Pancreas (tissue), 10 donors: ENCODE measurements at regions not wholly inside any gene's neighbourhood (a gene's known extent, or its start where the extent isn't known, plus 50 kb on each side); places are given as distances from the start of the nearest gene placed in this dataset.

ENCODE experiments used
- ATAC-seq, 4 donors: fragments of 200-7000 bp; cut with Tn5 transposase; one replicate each; pipeline versions ENCODE4 v1.8.0 to v1.9.1; 2020; ENCODE audit warnings: mild to moderate bottlenecking in 4 of 4, moderate library complexity in 4 of 4
- DNase-seq, 6 donors: peaks; one replicate each; pipeline ENCODE4 v3.0.0-alpha.2; 2020
- FAIRE-seq: peaks from 2 replicates; lab custom pipeline; 2012; peaks lifted over from hg19 to GRCh38; lab: Jason Lieb, UNC
- H3K27ac ChIP-seq, 4 donors: fragments of 200-600 bp; sonication (generic); 1 replicate in 3 of 4; 2 replicates in 1 of 4; pipeline versions ENCODE4 v1.5.0 to v1.8.0; 2020
- H3K27me3 ChIP-seq, 4 donors: fragments of 200-600 bp; one replicate each; pipeline ENCODE4 v1.8.0; 2021
- H3K36me3 ChIP-seq, 3 donors: fragments of 200-600 bp; sonication (generic) in 1 of 3; one replicate each; pipeline versions ENCODE4 v1.5.0 to v1.8.0; 2020 to 2021
- H3K4me1 ChIP-seq, 3 donors: fragments of 200-600 bp; one replicate each; pipeline ENCODE4 v1.8.0; 2021
- H3K4me3 ChIP-seq, 4 donors: fragments of 200-600 bp; sonication (generic) in 2 of 4; one replicate each; pipeline versions ENCODE4 v1.5.0 to v1.8.0; 2020 to 2021
- H3K9me3 ChIP-seq, 4 donors: fragments of 200-600 bp; one replicate each; pipeline ENCODE4 v1.8.0; 2021
- WGBS, 2 donors: extraction: QIAGEN DNeasy Blood & Tissue Kit; methylation state at CpG; one replicate each; pipeline ENCODE4 v1.1.7; 2013; 5-methylcytosine and 5-hydroxymethylcytosine counted together
- intact Hi-C, 3 donors: fragments of 100-400 bp; cut with DNase I; formaldehyde crosslinking; loops; one replicate each; pipeline versions ENCODE4 v1.11.1 to v1.14.2; 2022
- TF ChIP-seq, protein P1 (sequence below), 4 donors: fragments of 200-600 bp; sonication (generic) in 3 of 4; IDR thresholded peaks; one replicate each; pipeline versions ENCODE4 v1.5.0 to v1.8.0; 2021; ENCODE audit warnings: antibody characterized with exemption in 4 of 4
- donor health status: healthy with polysubstance abuse.
- donor health status: DM: no; HTN: no; CAD: no; lungs with moderate emphysema.
- donor health status: DM: no; HTN: no; CAD: no.
- donor health status: control.
- donor health status: control.
- donor health status: Bipolar disorder and iron deficiency.
- donor health status: DM: yes; HTN: yes; CAD: no.
- donor health status: DM: no; HTN: no; CAD: no.
- donor health status: DM: no; HTN: no; CAD: no.
- donor health status: DM: yes; HTN: yes; CAD: no.

DNA sequence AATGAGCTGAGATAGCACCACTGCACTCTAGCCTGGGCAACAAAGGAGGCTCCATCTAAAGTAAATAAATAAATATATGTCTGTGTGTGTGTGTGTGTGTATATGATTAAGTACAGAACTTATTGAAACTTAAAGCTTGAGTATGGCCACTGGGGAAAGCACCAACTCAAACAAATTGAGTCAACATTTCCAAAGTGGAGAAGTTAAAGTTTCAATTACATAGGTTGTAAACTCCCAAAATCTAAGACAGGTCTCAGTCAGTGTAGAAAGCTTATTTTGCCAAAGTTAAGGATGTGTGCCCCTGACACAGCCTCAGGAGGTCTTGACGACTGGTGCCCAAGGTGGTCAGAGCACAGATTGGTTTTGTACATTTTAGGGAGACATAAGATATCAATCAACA, 458.9 kb upstream of the RGS18 start:
- DNase-seq (no peak), ATAC-seq (no peak), FAIRE-seq (no peak)
- H3K4me3 ChIP-seq = no peak overlapping the region
- H3K36me3 ChIP-seq = no peaks in the 10 kb centered on the region
- no peaks in the 10 kb centered on the region for H3K4me1 ChIP-seq
- intact Hi-C loops = no loop called here
- WGBS, 2 donors = 48 to 63% methylated on average over 1 of the region's 1 CpG
- no peaks in the 10 kb centered on the region for H3K27me3 ChIP-seq
- TF ChIP-seq, protein P1, sequence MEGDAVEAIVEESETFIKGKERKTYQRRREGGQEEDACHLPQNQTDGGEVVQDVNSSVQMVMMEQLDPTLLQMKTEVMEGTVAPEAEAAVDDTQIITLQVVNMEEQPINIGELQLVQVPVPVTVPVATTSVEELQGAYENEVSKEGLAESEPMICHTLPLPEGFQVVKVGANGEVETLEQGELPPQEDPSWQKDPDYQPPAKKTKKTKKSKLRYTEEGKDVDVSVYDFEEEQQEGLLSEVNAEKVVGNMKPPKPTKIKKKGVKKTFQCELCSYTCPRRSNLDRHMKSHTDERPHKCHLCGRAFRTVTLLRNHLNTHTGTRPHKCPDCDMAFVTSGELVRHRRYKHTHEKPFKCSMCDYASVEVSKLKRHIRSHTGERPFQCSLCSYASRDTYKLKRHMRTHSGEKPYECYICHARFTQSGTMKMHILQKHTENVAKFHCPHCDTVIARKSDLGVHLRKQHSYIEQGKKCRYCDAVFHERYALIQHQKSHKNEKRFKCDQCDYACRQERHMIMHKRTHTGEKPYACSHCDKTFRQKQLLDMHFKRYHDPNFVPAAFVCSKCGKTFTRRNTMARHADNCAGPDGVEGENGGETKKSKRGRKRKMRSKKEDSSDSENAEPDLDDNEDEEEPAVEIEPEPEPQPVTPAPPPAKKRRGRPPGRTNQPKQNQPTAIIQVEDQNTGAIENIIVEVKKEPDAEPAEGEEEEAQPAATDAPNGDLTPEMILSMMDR (IDR thresholded peaks at IDR 0.05) = no peak
- no peak overlapping the region for H3K27ac ChIP-seq
- H3K9me3 ChIP-seq = no peaks in the 10 kb centered on the region

DNA sequence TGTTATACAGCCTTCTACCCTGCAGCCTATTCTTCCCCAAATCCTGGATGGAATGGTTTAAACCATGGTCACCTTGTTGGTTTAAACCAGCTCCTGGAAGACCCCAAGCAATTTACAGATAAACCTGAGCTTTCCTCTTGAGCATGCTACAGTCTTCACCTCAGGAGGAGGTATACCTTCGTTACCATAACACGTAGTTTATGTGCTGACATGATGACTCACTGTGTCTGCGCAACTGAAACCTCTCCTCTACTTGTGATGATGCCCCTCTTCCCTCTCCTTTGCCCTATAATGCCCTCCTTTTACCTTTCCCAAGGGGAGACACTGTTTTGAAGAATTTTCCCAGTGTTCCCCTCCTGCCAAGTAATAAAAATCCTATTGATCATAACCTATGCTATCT, 457.3 kb upstream of the RGS18 start:
- FAIRE-seq = no peak

DNA sequence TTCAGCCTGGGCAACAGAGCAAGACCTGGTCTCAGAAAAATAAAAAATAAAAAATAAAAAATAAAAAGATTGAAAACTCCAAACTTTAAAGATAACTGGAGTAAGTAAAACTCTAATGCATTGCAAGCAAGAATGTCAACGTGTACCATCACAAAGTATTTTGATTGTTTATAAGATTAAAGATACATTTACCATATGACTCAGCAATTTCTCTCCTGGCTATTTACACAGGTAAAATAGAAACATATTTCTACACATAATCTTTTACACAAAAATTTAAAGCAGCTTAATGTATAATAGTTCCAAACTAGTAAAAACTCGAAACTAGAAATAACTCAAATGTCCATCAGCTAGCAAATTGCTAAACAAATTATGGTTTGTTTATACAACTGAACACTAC, 456.1 kb upstream of the RGS18 start:
- H3K9me3 ChIP-seq = no peaks in the 10 kb centered on the region
- intact Hi-C loops = no loop called here
- H3K36me3 ChIP-seq = no peaks in the 10 kb centered on the region
- WGBS, 2 donors = 37 to 45% methylated on average over 2 of the region's 2 CpGs
- FAIRE-seq (no peak), DNase-seq (no peak), ATAC-seq (no peak)
- TF ChIP-seq, protein P1 (IDR thresholded peaks at IDR 0.05) = no peak
- H3K27me3 ChIP-seq = no peaks in the 10 kb centered on the region
- H3K4me3 ChIP-seq = no peak overlapping the region
- H3K27ac ChIP-seq = no peak overlapping the region
- H3K4me1 ChIP-seq = no peaks in the 10 kb centered on the region

More for the DNA sequence above, 457.3 kb upstream of the RGS18 start:
- H3K27ac ChIP-seq = no peak overlapping the region
- no peak for DNase-seq
- no peak for ATAC-seq
- TF ChIP-seq, protein P1 (IDR thresholded peaks at IDR 0.05) = no peak
- WGBS, 2 donors = 89 to 93% methylated on average over 3 of the region's 3 CpGs
- intact Hi-C loops = no loop called here
- no peaks in the 10 kb centered on the region for H3K36me3 ChIP-seq
- H3K9me3 ChIP-seq = no peaks in the 10 kb centered on the region
- H3K27me3 ChIP-seq = no peaks in the 10 kb centered on the region
- H3K4me1 ChIP-seq = no peaks in the 10 kb centered on the region
- H3K4me3 ChIP-seq = no peak overlapping the region

DNA sequence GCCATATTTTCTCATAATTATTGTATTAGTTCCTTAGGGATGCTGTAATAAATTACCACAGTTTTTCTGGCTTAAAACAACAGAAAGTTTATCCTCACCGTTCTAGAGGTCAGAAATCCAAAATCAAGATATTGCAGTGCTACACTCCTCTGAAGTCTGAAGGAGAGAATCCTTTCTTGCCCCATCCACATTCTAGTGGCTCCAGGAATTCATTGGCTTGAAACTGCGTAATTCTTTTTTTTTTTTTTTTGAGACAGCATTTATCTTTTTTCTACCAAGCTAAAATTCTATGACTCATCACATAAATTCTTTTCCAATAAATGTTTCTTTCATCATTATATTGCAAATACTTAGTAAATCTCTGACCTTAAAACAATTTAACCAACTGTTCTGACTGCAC, 451.0 kb upstream of the RGS18 start:
- H3K36me3 ChIP-seq = no peaks in the 10 kb centered on the region
- no peaks in the 10 kb centered on the region for H3K9me3 ChIP-seq
- FAIRE-seq (no peak), DNase-seq (no peak), ATAC-seq (no peak)
- TF ChIP-seq, protein P1 (IDR thresholded peaks at IDR 0.05) = no peak
- H3K4me1 ChIP-seq = no peaks in the 10 kb centered on the region
- WGBS, 2 donors = 57 to 72% methylated on average over 2 of the region's 2 CpGs
- H3K27me3 ChIP-seq = no peaks in the 10 kb centered on the region
- no peak overlapping the region for H3K4me3 ChIP-seq
- intact Hi-C loops = no loop called here
- H3K27ac ChIP-seq = no peak overlapping the region

DNA sequence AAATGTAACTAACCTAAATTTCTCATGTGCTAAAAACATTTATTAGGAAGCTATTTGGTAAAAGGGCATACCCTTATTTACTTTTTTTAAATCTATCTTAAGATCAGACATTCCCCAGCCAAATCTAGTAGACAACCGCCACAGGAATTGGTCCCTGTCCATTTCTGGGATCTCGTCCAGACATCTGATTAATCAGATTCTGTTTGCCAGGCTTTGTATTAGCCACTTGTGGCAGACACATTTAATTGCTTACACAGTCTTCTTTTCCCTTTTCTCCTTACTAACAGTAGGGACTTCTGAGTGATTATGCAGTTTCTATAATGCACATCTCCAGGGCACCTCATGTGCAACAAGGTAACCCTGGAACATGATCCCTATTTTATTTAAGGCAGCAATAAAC, 449.0 kb upstream of the RGS18 start:
- FAIRE-seq (no peak), ATAC-seq (no peak), DNase-seq (no peak)
- intact Hi-C loops = no loop called here
- 29 to 44% methylated on average over 2 of the region's 2 CpGs for WGBS, 2 donors
- H3K36me3 ChIP-seq = no peaks in the 10 kb centered on the region
- no peaks in the 10 kb centered on the region for H3K4me1 ChIP-seq
- H3K9me3 ChIP-seq = no peaks in the 10 kb centered on the region
- TF ChIP-seq, protein P1 (IDR thresholded peaks at IDR 0.05) = no peak
- H3K27me3 ChIP-seq = no peaks in the 10 kb centered on the region
- H3K4me3 ChIP-seq = no peak overlapping the region
- H3K27ac ChIP-seq = no peak overlapping the region
